HFFc6 (cell line): ENCODE measurements at regions not wholly inside any gene's neighbourhood (a gene's known extent, or its start where the extent isn't known, plus 50 kb on each side); places are given as distances from the start of the nearest gene placed in this dataset.

Experiments
- DNase-seq: peaks from one replicate; pipeline ENCODE4 v3.0.0-alpha.2; 2018
- H3K27ac Mint-ChIP-seq: 2 replicates; pipeline ENCODE4 v1.8.0; 2020; ENCODE audit warnings: mild to moderate bottlenecking, mixed read lengths
- H3K27me3 Mint-ChIP-seq: 2 replicates; pipeline ENCODE4 v1.8.0; 2021; ENCODE audit warnings: mild to moderate bottlenecking, moderate library complexity, mixed read lengths; ENCODE audit not compliant: insufficient read depth
- H3K36me3 Mint-ChIP-seq: 2 replicates; pipeline ENCODE4 v1.8.0; 2021; ENCODE audit warnings: low read depth, mixed read lengths
- H3K4me1 Mint-ChIP-seq: 2 replicates; pipeline ENCODE4 v1.8.0; 2020; ENCODE audit warnings: low read depth, mixed read lengths
- H3K4me3 Mint-ChIP-seq: 2 replicates; pipeline ENCODE4 v1.8.0; 2020; ENCODE audit warnings: mild to moderate bottlenecking, moderate library complexity, mixed read lengths
- H3K9me3 Mint-ChIP-seq: 2 replicates; pipeline ENCODE4 v1.8.0; 2020; ENCODE audit warnings: mild to moderate bottlenecking, mixed read lengths
- CTCF ChIP-seq: fragments of 200-600 bp; sonication (generic); IDR thresholded peaks from 2 replicates; pipeline ENCODE4 v1.5.0; 2021; ENCODE audit warnings: antibody characterized with exemption, mild to moderate bottlenecking

DNA sequence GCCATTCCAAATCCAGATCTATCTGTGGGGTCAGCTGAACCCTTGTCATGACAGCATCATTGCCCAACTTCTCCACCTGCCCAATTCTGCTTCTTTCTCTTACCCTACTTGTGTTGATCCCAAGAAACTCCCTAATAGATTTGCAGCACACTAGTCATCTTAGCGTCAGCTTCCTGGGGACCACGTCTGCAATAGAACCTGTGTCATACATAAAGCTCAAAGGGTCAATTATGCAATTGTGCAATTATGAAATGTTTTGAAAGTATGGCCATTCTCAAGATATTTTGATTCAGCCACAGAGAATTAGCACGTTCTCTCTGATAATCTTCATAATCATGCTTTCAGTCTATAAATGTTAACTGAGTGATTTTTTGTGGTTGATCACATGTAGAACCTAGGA lies 87.4 kb upstream of the PAPPA start:
- H3K9me3 Mint-ChIP-seq: no peaks in the 10 kb centered on the region
- no peak overlapping the region for H3K4me3 Mint-ChIP-seq
- no peak overlapping the region for H3K27ac Mint-ChIP-seq
- peaks cover 11% of the 10 kb centered on the region; the same call in 1 of the 2 replicates for H3K4me1 Mint-ChIP-seq
- no peaks in the 10 kb centered on the region for H3K36me3 Mint-ChIP-seq
- no peak for DNase-seq
- TF ChIP-seq CTCF: no peak
- H3K27me3 Mint-ChIP-seq: peaks cover 2% of the 10 kb centered on the region; the same call in 1 of the 2 replicates

- Mint-ChIP-seq H3K27me3 (peaks cover 2% of the 10 kb centered on the region; the same call in 1 of the 2 replicates), H3K4me1 (peaks cover 12% of the 10 kb centered on the region), H3K4me3 (no peak overlapping the region), H3K36me3 (no peaks in the 10 kb centered on the region), H3K27ac (no peak overlapping the region), H3K9me3 (no peaks in the 10 kb centered on the region)
- no peak for TF ChIP-seq CTCF
- no peak for DNase-seq
Observed at GRCh38 chr9:116067566-116067965, 86.0 kb upstream of the PAPPA start.

- no peaks in the 10 kb centered on the region for H3K36me3 Mint-ChIP-seq
- no peak for TF ChIP-seq CTCF
- H3K27me3 Mint-ChIP-seq: peaks cover 2% of the 10 kb centered on the region; the same call in 1 of the 2 replicates
- H3K9me3 Mint-ChIP-seq: no peaks in the 10 kb centered on the region
- no peak for DNase-seq
- no peak overlapping the region for H3K4me3 Mint-ChIP-seq
- peaks cover 34% of the 10 kb centered on the region for H3K4me1 Mint-ChIP-seq
- no peak overlapping the region for H3K27ac Mint-ChIP-seq
Observed at GRCh38 chr9:116070256-116070914, 83.2 kb upstream of the PAPPA start.

GRCh38 chr9:116072046-116072445 lies 81.5 kb upstream of the PAPPA start:
- no peaks in the 10 kb centered on the region for H3K36me3 Mint-ChIP-seq
- peaks cover 40% of the 10 kb centered on the region for H3K4me1 Mint-ChIP-seq
- H3K27me3 Mint-ChIP-seq: peaks cover under 1% of the 10 kb centered on the region; the same call in 1 of the 2 replicates
- no peak for TF ChIP-seq CTCF
- H3K27ac Mint-ChIP-seq: no peak overlapping the region
- no peak for DNase-seq
- no peaks in the 10 kb centered on the region for H3K9me3 Mint-ChIP-seq
- H3K4me3 Mint-ChIP-seq: no peak overlapping the region

DNA sequence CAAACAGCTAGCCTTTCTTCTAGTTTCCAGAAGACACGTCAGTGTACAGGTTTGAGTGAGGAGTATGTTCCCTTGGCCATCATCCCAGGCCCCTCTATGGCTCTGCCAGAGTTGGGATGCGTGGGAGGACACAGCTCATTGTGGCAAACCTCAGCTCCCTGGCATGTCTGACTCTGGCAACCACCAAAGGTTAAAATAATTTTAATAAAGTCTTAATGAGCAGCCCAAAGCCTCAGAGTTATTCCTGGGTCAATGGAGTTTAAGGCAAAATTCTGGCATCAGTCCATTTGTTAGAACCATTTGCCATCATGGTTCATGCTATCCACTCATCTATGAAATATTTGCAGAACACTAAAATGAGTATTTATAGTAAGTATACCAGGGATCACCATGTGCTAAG lies 79.8 kb upstream of the PAPPA start:
- H3K4me3 Mint-ChIP-seq: no peak overlapping the region
- no peak for TF ChIP-seq CTCF
- H3K4me1 Mint-ChIP-seq: peaks cover 40% of the 10 kb centered on the region
- no peaks in the 10 kb centered on the region for H3K27me3 Mint-ChIP-seq
- peak overlapping the region; percentile 60 for H3K27ac Mint-ChIP-seq
- H3K9me3 Mint-ChIP-seq: no peaks in the 10 kb centered on the region
- H3K36me3 Mint-ChIP-seq: no peaks in the 10 kb centered on the region
- peak; percentile 81 for DNase-seq
